ENCODE measurements at regions not wholly inside any gene's neighbourhood (a gene's known extent, or its start where the extent isn't known, plus 50 kb on each side); places are given as distances from the start of the nearest gene placed in this dataset.
A peak's percentile ranks its signal among the peaks of the same experiment; 100 is the strongest.
"Not testable (repeated sequence)": the region's sequence is repeated elsewhere in the genome, so short reads cannot be mapped to it uniquely, and the experiment has no call there.

GRCh38 chr1:94362466-94363058 lies 55.6 kb upstream of the ABCD3 start:
- DNase-seq, result no peak

- no peak for DNase-seq
These were observed 59.3 kb upstream of the ABCD3 start for GRCh38 chr1:94358630-94359599.

GRCh38 chr1:94357661-94358060 lies 60.5 kb upstream of the ABCD3 start:
- no peak for DNase-seq

GRCh38 chr1:94355485-94355980 lies 62.7 kb upstream of the ABCD3 start:
- no peak for DNase-seq

- DNase-seq, result no peak
These were observed 66.7 kb upstream of the ABCD3 start for GRCh38 chr1:94351481-94351880.

- DNase-seq, result no peak
These were observed 67.8 kb upstream of the ABCD3 start for GRCh38 chr1:94350350-94350924.

- peak; percentile 31 for DNase-seq
These were observed 68.3 kb upstream of the ABCD3 start for GRCh38 chr1:94349853-94350252.

- DNase-seq, result not testable (repeated sequence)
These were observed 69.8 kb upstream of the ABCD3 start for GRCh38 chr1:94348386-94348785.

- no peak for DNase-seq
These were observed 73.0 kb upstream of the ABCD3 start for GRCh38 chr1:94345148-94345721.

GRCh38 chr1:94342416-94342815 lies 75.8 kb upstream of the ABCD3 start:
- no peak for DNase-seq

- DNase-seq, result no peak
These were observed 78.8 kb upstream of the ABCD3 start for GRCh38 chr1:94339206-94339927.

GRCh38 chr1:94336991-94337390 lies 81.2 kb upstream of the ABCD3 start:
- no peak for DNase-seq

GRCh38 chr1:94335950-94336349 lies 82.2 kb upstream of the ABCD3 start:
- DNase-seq, result peak; percentile 78

GRCh38 chr1:94335447-94335846 lies 82.7 kb upstream of the ABCD3 start:
- no peak for DNase-seq

- DNase-seq, result no peak
These were observed 83.4 kb upstream of the ABCD3 start for GRCh38 chr1:94334764-94335163.

- peak; percentile 79 for DNase-seq
These were observed 85.2 kb upstream of the ABCD3 start for GRCh38 chr1:94332952-94333351.

- no peak for DNase-seq
These were observed 85.7 kb upstream of the ABCD3 start for GRCh38 chr1:94332516-94332915.

- DNase-seq, result no peak
These were observed 88.2 kb upstream of the ABCD3 start for GRCh38 chr1:94329986-94330385.

- no peak for DNase-seq
These were observed 88.9 kb upstream of the ABCD3 start for GRCh38 chr1:94329276-94329675.

GRCh38 chr1:94327001-94327690 lies 89.8 kb upstream of the ARHGAP29 start:
- DNase-seq, result no peak

GRCh38 chr1:94326329-94326728 lies 88.9 kb upstream of the ARHGAP29 start:
- no peak for DNase-seq

Data from NCI-H2029 treated with DMSO at 0.1 percent for 48 hours (cell line).